ENCODE measurements at regions not wholly inside any gene's neighbourhood (a gene's known extent, or its start where the extent isn't known, plus 50 kb on each side); places are given as distances from the start of the nearest gene placed in this dataset.

- Histone ChIP-seq H3K36me3 (no peaks in the 10 kb centered on the region), H3K9me3 (ENCODE audit: low read depth) (no peaks in the 10 kb centered on the region), H3K27ac (no peak overlapping the region), H3K4me3 (no peak overlapping the region), H3K27me3 (no peaks in the 10 kb centered on the region), H3K4me1 (ENCODE audit: low read depth) (no peaks in the 10 kb centered on the region)
- no peak for TF ChIP-seq CTCF (IDR thresholded peaks at IDR 0.05; ENCODE audit: low read depth, low read length)
- DNase-seq (ENCODE audit: low read depth in 1 of 2, low spot score in 1 of 2): no peak
These were observed 1524.9 kb downstream of the BRD1 start for GRCh38 chr22:48302657-48303368.

- Histone ChIP-seq H3K4me3 (no peak overlapping the region), H3K36me3 (no peaks in the 10 kb centered on the region), H3K9me3 (ENCODE audit: low read depth) (no peaks in the 10 kb centered on the region), H3K27ac (no peak overlapping the region), H3K4me1 (ENCODE audit: low read depth) (no peaks in the 10 kb centered on the region), H3K27me3 (no peaks in the 10 kb centered on the region)
- no peak for DNase-seq (ENCODE audit: low read depth in 1 of 2, low spot score in 1 of 2)
- no peak for TF ChIP-seq CTCF (IDR thresholded peaks at IDR 0.05; ENCODE audit: low read depth, low read length)
These were observed 1525.8 kb downstream of the BRD1 start for GRCh38 chr22:48301908-48302307.

GRCh38 chr22:48301421-48301820 lies 1526.3 kb downstream of the BRD1 start:
- TF ChIP-seq CTCF (IDR thresholded peaks at IDR 0.05; ENCODE audit: low read depth, low read length): no peak

GRCh38 chr22:48300877-48301276 lies 1526.8 kb downstream of the BRD1 start:
- Histone ChIP-seq H3K27ac (no peak overlapping the region), H3K9me3 (ENCODE audit: low read depth) (no peaks in the 10 kb centered on the region), H3K36me3 (no peaks in the 10 kb centered on the region), H3K27me3 (no peaks in the 10 kb centered on the region), H3K4me3 (no peak overlapping the region), H3K4me1 (ENCODE audit: low read depth) (no peaks in the 10 kb centered on the region)
- TF ChIP-seq CTCF (IDR thresholded peaks at IDR 0.05; ENCODE audit: low read depth, low read length): no peak
- no peak for DNase-seq (ENCODE audit: low read depth in 1 of 2, low spot score in 1 of 2)

More at GRCh38 chr22:48301421-48301820, 1526.3 kb downstream of the BRD1 start:
- H3K27ac ChIP-seq: no peak overlapping the region
- H3K9me3 ChIP-seq (ENCODE audit: low read depth): no peaks in the 10 kb centered on the region
- no peaks in the 10 kb centered on the region for H3K36me3 ChIP-seq
- H3K27me3 ChIP-seq: no peaks in the 10 kb centered on the region
- H3K4me3 ChIP-seq: no peak overlapping the region
- H3K4me1 ChIP-seq (ENCODE audit: low read depth): no peaks in the 10 kb centered on the region
- no peak for DNase-seq (ENCODE audit: low read depth in 1 of 2, low spot score in 1 of 2)

GRCh38 chr22:48299801-48300200 lies 1527.9 kb downstream of the BRD1 start:
- TF ChIP-seq CTCF (IDR thresholded peaks at IDR 0.05; ENCODE audit: low read depth, low read length): no peak
- no peak for DNase-seq (ENCODE audit: low read depth in 1 of 2, low spot score in 1 of 2)
- Histone ChIP-seq H3K27ac (no peak overlapping the region), H3K4me3 (no peak overlapping the region), H3K36me3 (no peaks in the 10 kb centered on the region), H3K9me3 (ENCODE audit: low read depth) (no peaks in the 10 kb centered on the region), H3K27me3 (no peaks in the 10 kb centered on the region), H3K4me1 (ENCODE audit: low read depth) (no peaks in the 10 kb centered on the region)
